ENCODE measurements at regions not wholly inside any gene's neighbourhood (a gene's known extent, or its start where the extent isn't known, plus 50 kb on each side); places are given as distances from the start of the nearest gene placed in this dataset.
A peak's percentile ranks its signal among the peaks of the same experiment; 100 is the strongest.
"Not testable (repeated sequence)": the region's sequence is repeated elsewhere in the genome, so short reads cannot be mapped to it uniquely, and the experiment has no call there.

- H3K4me1 Mint-ChIP-seq, result peaks cover 20% of the 10 kb centered on the region
- H3K27ac Mint-ChIP-seq, result not testable (repeated sequence)
Measured at GRCh38 chr1:212516012-212516411, 83.3 kb downstream of the NENF start.

DNA sequence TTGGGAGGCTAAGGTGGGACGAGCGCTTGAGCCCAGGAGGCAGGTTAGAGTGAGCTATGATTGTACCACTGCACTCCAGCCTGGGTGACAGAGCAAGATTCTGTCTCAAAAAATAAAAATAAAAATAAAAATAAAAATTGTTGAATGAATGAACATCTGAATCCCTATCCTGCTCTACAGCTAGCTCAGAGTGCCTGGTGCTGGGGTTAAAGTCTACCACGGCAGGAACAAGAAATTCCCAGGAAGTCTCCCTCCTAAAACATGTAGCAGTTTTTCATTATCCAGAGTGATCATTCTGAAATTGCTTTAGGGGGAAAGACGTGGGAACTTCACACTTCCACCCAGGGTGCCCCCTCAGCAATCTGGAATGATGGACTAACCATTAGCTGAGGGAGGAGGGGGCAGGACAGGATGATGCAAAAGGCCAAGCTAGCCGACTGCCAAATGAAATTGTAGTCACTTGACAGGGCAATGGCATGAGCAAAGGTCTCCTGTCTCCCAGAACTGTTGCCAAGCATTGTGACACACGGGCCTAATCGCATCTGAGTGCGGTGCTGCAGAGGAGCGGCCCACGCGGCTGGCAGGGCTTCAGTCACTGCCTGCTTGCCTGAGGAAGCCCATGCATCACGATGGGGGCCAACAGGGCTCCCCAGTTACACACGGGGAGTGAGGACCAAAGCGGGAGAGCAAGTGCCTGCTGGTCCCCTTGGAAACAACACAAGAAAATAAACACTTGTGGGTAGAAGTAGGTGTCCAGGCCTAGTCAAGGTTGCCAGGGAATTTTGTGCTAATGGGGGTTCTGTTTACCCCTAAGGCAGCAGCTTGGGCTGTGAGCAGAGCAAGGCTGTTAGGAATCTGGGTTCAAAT, 85.7 kb downstream of the NENF start:
- Mint-ChIP-seq H3K36me3 (no peaks in the 10 kb centered on the region), H3K4me1 (peaks cover 12% of the 10 kb centered on the region), H3K4me3 (no peak overlapping the region), H3K27ac (no peak overlapping the region), H3K9me3 (no peaks in the 10 kb centered on the region)
- DNase-seq (ENCODE audit: low spot score in 2 of 2) (no peak), ATAC-seq (no peak)

More at GRCh38 chr1:212516012-212516411, 83.3 kb downstream of the NENF start:
- H3K9me3 Mint-ChIP-seq; H3K4me3 Mint-ChIP-seq; DNase-seq (ENCODE audit: low spot score in 2 of 2); H3K36me3 Mint-ChIP-seq; ATAC-seq: not testable (repeated sequence)

DNA sequence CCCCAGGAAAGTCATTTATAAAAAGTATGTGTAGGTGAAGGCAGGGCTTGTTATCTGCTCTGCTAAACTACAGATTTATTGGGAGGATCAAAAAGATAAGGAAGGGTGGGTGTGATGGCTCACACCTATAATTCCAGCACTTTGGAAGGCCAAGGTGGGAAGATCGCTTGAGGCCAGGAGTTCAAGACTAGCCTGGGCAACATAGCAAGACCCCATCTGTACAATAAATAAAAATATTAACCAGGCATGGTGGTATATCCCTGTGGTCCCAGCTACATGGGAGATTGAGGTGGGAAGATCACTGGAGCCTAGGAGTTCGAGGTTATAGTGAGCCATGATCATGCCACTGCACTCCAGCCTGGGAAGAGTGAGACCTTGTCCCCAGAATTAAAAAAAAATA, 86.4 kb downstream of the NENF start:
- Mint-ChIP-seq H3K4me3 (no peak overlapping the region), H3K27ac (no peak overlapping the region), H3K4me1 (peaks cover 8% of the 10 kb centered on the region), H3K36me3 (no peaks in the 10 kb centered on the region), H3K9me3 (no peaks in the 10 kb centered on the region)
- ATAC-seq, result no peak
- DNase-seq (ENCODE audit: low spot score in 2 of 2), result no peak

- DNase-seq (ENCODE audit: low spot score in 2 of 2) (no peak), ATAC-seq (no peak)
- no peaks in the 10 kb centered on the region for H3K9me3 Mint-ChIP-seq
- H3K4me3 Mint-ChIP-seq, result no peak overlapping the region
- no peak overlapping the region for H3K27ac Mint-ChIP-seq
- H3K4me1 Mint-ChIP-seq, result peaks cover 5% of the 10 kb centered on the region
- no peaks in the 10 kb centered on the region for H3K36me3 Mint-ChIP-seq
Measured at GRCh38 chr1:212520299-212520698, 87.6 kb downstream of the NENF start.

DNA sequence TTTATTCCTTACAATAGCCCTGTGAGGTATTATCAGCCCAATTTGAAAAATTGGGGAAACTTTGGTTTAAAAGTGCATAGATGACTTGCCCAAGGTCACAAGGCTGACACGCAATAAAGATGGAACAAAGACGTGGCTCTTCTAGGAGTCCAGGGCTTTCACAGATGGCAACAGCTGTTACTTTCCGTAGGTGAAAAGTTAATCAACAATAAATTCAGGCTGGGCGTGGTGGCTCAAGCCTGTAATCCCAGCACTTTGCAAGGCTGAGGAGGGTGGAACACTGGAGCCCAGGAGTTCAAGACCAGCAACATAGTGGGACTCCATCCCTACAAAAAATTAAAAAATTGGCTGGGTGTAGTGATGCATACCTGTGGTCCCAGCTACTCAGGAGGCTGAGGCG, 87.8 kb upstream of the ATF3 start:
- peaks cover 5% of the 10 kb centered on the region for H3K4me1 Mint-ChIP-seq
- DNase-seq (ENCODE audit: low spot score in 2 of 2), result no peak
- ATAC-seq, result no peak

DNA sequence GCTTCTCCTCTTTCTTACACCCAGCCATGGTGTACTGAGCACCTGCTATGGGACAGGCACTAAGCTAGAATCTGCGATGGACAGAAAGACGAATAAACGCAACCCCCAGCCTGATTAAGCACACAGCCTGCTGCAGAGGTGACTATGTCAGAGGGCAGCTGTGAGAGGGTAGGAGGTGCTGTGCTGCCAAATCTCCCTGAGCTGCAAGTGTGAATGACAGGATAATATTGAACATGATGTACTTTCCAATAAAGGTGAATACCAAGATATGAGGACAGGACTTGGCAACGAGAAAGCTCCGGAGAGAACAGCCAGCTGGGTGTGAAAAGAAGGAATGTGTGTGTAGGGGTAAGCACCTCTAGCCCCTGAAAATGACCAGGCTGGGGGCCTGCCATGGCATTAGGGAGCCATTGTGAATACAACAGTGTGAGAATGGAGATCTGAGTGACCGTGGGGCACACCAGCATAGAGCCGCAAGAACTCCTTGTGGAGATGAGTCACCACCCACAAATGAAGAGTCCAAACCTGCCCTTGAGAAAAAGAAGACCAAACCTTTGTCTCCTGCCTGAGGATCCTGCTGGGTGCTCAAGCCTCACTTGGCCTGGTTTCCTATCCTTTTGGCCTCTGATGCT, 83.0 kb upstream of the ATF3 start:
- peak; percentile 67 for ATAC-seq

More for the DNA sequence above, 87.8 kb upstream of the ATF3 start:
- Mint-ChIP-seq H3K36me3 (no peaks in the 10 kb centered on the region), H3K27ac (no peak overlapping the region), H3K4me3 (no peak overlapping the region), H3K9me3 (no peaks in the 10 kb centered on the region)

GRCh38 chr1:212526111-212526491, 82.5 kb upstream of the ATF3 start:
- peaks cover 5% of the 10 kb centered on the region for H3K4me1 Mint-ChIP-seq
- ATAC-seq (no peak), DNase-seq (ENCODE audit: low spot score in 2 of 2) (no peak)
- peak overlapping the region; percentile 54 for H3K27ac Mint-ChIP-seq
- H3K4me3 Mint-ChIP-seq, result no peak overlapping the region
- no peaks in the 10 kb centered on the region for H3K9me3 Mint-ChIP-seq
- no peaks in the 10 kb centered on the region for H3K36me3 Mint-ChIP-seq

More for the DNA sequence above, 83.0 kb upstream of the ATF3 start:
- Mint-ChIP-seq H3K4me3 (no peak overlapping the region), H3K9me3 (no peaks in the 10 kb centered on the region), H3K27ac (peak overlapping the region; percentile 54), H3K36me3 (no peaks in the 10 kb centered on the region), H3K4me1 (peaks cover 5% of the 10 kb centered on the region)
- DNase-seq (ENCODE audit: low spot score in 2 of 2), result no peak

DNA sequence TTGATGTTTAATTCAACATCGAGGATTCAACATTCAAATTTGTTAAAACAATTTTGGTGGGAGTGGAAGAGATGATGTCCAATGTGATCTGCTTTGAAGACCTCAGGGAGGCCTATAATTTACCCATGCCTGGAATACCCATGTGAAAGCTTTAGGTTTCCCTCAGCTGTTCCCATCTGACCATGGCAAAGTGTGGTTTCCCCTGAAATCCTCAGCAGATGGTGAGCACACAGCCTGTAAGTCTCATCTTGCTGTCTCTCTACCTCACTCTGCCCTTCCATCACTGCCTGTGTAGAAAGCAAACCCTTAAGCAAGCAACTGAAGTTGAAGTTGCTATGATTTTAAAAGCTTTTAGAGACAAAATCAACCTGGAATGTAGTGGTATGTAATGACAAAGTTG, 80.1 kb upstream of the ATF3 start:
- H3K4me3 Mint-ChIP-seq, result no peak overlapping the region
- H3K9me3 Mint-ChIP-seq, result no peaks in the 10 kb centered on the region
- no peak overlapping the region for H3K27ac Mint-ChIP-seq
- ATAC-seq (no peak), DNase-seq (ENCODE audit: low spot score in 2 of 2) (no peak)
- H3K36me3 Mint-ChIP-seq, result no peaks in the 10 kb centered on the region
- H3K4me1 Mint-ChIP-seq, result peaks cover 6% of the 10 kb centered on the region

DNA sequence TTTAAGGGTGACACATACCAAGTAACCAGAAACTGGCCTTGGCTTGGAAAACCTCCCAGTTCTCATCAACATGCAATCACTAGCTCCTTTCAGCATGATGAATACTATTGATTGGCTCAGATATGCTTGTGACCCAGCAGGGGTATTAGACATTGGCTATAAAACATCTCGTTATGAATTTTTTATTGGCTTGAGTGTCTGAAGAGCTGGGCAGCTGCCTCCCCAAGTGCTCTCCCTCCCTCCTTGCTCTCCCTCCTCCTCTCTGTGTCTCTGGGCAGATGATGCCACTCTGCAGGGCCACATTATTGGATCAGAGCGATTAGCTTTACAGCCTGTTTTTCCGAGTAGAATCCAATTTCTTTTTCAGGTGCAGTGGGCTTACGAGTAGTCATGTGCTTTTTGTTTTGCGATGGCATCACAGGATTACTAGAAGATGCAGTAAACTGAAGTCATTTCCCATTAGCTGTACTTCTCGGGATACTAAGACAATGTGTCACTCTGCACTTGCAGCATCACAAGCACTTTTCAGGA, 79.3 kb upstream of the ATF3 start:
- Mint-ChIP-seq H3K36me3 (no peaks in the 10 kb centered on the region), H3K4me1 (peaks cover 9% of the 10 kb centered on the region), H3K4me3 (no peak overlapping the region), H3K9me3 (no peaks in the 10 kb centered on the region), H3K27ac (no peak overlapping the region)
- ATAC-seq, result no peak
- no peak for DNase-seq (ENCODE audit: low spot score in 2 of 2)

DNA sequence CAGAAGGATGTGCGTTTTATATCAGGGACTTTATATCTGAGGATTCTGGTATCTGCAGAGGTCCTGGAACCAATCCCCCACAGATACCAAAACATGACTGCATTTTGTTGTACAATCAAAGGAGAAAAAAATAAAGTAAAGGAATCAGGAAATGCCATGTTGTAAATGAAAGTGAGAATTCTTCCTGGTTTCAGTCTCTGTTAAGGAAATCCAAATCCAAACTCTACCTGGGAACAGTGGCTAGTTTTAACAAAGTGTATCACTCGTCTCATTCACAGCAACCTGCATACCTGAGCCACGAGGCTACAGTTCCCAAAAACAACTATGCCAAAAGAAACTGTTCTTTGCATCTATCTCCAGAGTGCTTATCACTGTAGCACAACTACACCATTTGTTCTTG, 77.3 kb upstream of the ATF3 start:
- no peaks in the 10 kb centered on the region for H3K9me3 Mint-ChIP-seq
- ATAC-seq (no peak), DNase-seq (ENCODE audit: low spot score in 2 of 2) (no peak)
- no peak overlapping the region for H3K27ac Mint-ChIP-seq
- H3K36me3 Mint-ChIP-seq, result no peaks in the 10 kb centered on the region
- no peak overlapping the region for H3K4me3 Mint-ChIP-seq
- H3K4me1 Mint-ChIP-seq, result peaks cover 9% of the 10 kb centered on the region

DNA sequence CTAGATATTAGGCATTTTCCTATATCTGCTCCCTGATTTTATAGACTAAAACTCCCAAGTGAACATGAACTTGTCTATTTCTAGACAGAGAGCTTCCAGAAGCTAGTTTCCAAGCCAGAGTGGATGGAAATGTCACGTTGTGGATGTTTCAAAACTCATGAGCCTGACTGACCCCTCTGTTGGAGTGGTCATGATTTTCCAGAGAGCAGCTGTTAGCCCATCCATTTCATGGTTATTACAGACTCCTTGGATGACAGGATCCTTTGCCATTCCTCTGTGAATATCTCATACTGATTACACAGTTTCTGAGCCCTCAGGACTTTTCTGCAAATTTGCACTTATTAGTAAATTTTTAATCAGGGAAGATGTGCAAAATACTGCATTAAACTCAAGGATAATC, 76.8 kb upstream of the ATF3 start:
- H3K4me3 Mint-ChIP-seq, result no peak overlapping the region
- no peak for ATAC-seq
- H3K36me3 Mint-ChIP-seq, result no peaks in the 10 kb centered on the region
- no peaks in the 10 kb centered on the region for H3K9me3 Mint-ChIP-seq
- peaks cover 9% of the 10 kb centered on the region for H3K4me1 Mint-ChIP-seq
- no peak overlapping the region for H3K27ac Mint-ChIP-seq
- no peak for DNase-seq (ENCODE audit: low spot score in 2 of 2)

GRCh38 chr1:212532469-212533147, 76.0 kb upstream of the ATF3 start:
- ATAC-seq (peak; percentile 8), DNase-seq (ENCODE audit: low spot score in 2 of 2) (no peak)
- Mint-ChIP-seq H3K4me3 (no peak overlapping the region), H3K9me3 (no peaks in the 10 kb centered on the region), H3K36me3 (no peaks in the 10 kb centered on the region), H3K27ac (no peak overlapping the region), H3K4me1 (peaks cover 9% of the 10 kb centered on the region)

DNA sequence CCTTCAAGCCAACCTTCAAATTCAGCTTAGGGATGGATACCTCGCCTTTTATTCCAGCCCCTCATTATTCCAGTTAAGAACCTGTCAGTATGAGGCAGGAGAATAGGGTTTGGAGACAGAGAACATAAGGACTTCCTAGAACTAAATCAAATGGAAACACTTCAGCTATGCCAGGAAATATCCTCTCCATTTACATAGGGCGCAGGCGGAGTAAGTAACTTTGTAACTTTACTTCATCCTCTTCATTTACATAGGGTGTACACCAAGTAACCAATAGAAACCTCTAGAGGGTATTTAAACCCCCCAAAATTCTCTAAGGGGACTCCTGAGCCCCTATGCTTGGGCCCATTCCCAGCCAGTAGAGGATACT, 75.4 kb upstream of the ATF3 start:
- Mint-ChIP-seq H3K36me3 (no peaks in the 10 kb centered on the region), H3K4me3 (no peak overlapping the region), H3K9me3 (no peaks in the 10 kb centered on the region), H3K4me1 (peaks cover 9% of the 10 kb centered on the region), H3K27ac (no peak overlapping the region)
- DNase-seq (ENCODE audit: low spot score in 2 of 2), result no peak
- no peak for ATAC-seq

DNA sequence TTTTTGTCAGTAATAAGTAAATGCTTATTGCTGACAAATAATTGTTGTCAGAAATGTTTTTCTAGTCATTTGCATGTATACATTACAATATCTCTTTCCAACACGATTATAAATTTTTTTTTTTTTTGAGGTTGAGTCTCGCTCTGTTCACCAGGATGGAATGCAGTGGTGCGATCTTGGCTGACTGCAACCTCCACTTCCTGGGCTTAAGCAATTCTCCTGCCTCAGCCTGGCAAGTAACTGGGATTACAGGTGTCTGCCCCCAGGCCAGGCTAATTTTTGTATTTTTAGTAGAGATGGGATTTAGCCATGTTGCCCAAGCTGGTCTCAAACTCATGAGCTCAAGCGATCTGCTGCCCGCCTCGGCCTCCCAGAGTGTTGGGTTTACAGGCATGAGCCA, 72.0 kb upstream of the ATF3 start:
- Mint-ChIP-seq H3K27ac (no peak overlapping the region), H3K4me3 (no peak overlapping the region), H3K9me3 (no peaks in the 10 kb centered on the region), H3K36me3 (no peaks in the 10 kb centered on the region), H3K4me1 (peaks cover 9% of the 10 kb centered on the region)
- ATAC-seq, result no peak
- DNase-seq (ENCODE audit: low spot score in 2 of 2), result no peak

DNA sequence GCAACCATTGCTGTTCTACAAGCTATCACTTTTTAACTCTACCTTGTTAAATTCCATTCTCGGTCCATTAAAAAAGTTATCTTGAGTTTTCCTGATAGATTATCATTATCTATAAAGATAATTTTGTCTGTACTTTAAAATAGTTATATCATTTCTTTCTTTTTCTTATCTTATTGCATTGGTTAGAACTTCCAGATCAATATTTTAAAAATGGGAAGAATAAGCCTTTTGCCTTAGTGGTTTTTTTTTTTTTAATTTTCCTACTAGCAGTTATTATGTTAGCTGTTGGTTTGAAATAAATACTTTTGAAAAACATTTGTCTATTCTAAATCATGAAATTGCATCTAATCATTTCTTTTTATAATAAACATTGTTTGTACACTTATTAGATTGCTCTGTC, 71.0 kb upstream of the ATF3 start:
- Mint-ChIP-seq H3K9me3 (no peaks in the 10 kb centered on the region), H3K4me1 (peaks cover 5% of the 10 kb centered on the region), H3K4me3 (no peak overlapping the region), H3K27ac (no peak overlapping the region), H3K36me3 (no peaks in the 10 kb centered on the region)
- DNase-seq (ENCODE audit: low spot score in 2 of 2), result no peak
- ATAC-seq, result no peak

Data from stimulated activated effector memory CD8-positive, alpha-beta T cell treated with anti-CD3 and anti-CD28 coated beads, Interleukin-12 subunit alpha, Interleukin-12 subunit beta, amount 100 ng/mL, for 72 hours (primary cell).